Omental fat pad (tissue), 3 donors: ENCODE measurements at regions not wholly inside any gene's neighbourhood (a gene's known extent, or its start where the extent isn't known, plus 50 kb on each side); places are given as distances from the start of the nearest gene placed in this dataset.
"Not testable (repeated sequence)": the region's sequence is repeated elsewhere in the genome, so short reads cannot be mapped to it uniquely, and the experiment has no call there.

Source experiments
- ATAC-seq: fragments of 150-250 bp; one replicate; pipeline ENCODE4 v1.9.1; 2016; ENCODE audit warnings: mild to moderate bottlenecking, moderate library complexity; ENCODE audit not compliant: low FRiP score
- DNase-seq: peaks from one replicate; pipeline ENCODE4 v3.0.0-alpha.2; 2019; ENCODE audit warnings: low spot score
- CTCF ChIP-seq, 3 donors: fragments of 450-650 bp; IDR thresholded peaks; one replicate each; pipeline ENCODE4 v1.5.1; 2016 to 2017; ENCODE audit warnings: antibody characterized with exemption in 3 of 3, mild to moderate bottlenecking in 3 of 3, moderate library complexity in 2 of 3

GRCh38 chr9:78985084-78985738 lies 586.6 kb upstream of the TLE4 start:
- ATAC-seq (no peak), DNase-seq (no peak)
- TF ChIP-seq CTCF (IDR thresholded peaks at IDR 0.05): no peak

GRCh38 chr9:78986446-78986845 lies 585.3 kb upstream of the TLE4 start:
- no peak for TF ChIP-seq CTCF (IDR thresholded peaks at IDR 0.05)
- DNase-seq (no peak), ATAC-seq (no peak)

GRCh38 chr9:78989031-78989658 lies 582.6 kb upstream of the TLE4 start:
- ATAC-seq: no peak
- TF ChIP-seq CTCF (IDR thresholded peaks at IDR 0.05): no peak
- no peak for DNase-seq

- ATAC-seq: no peak
- TF ChIP-seq CTCF (IDR thresholded peaks at IDR 0.05): no peak
Measured at GRCh38 chr9:78994471-78994870, 577.3 kb upstream of the TLE4 start.

GRCh38 chr9:78994974-78995373 lies 576.8 kb upstream of the TLE4 start:
- DNase-seq, ATAC-seq: not testable (repeated sequence)

More at GRCh38 chr9:78994471-78994870, 577.3 kb upstream of the TLE4 start:
- no peak for DNase-seq

- ATAC-seq (no peak), DNase-seq (no peak)
- TF ChIP-seq CTCF (IDR thresholded peaks at IDR 0.05): no peak
Measured at GRCh38 chr9:78997296-78997695, 574.5 kb upstream of the TLE4 start.

- TF ChIP-seq CTCF (IDR thresholded peaks at IDR 0.05): no peak
Measured at GRCh38 chr9:79000230-79001002, 571.3 kb upstream of the TLE4 start.

More at GRCh38 chr9:79000230-79001002, 571.3 kb upstream of the TLE4 start:
- no peak for DNase-seq
- no peak for ATAC-seq
